OCI-LY1 (cell line): ENCODE measurements at regions not wholly inside any gene's neighbourhood (a gene's known extent, or its start where the extent isn't known, plus 50 kb on each side); places are given as distances from the start of the nearest gene placed in this dataset.

Experiments
- H2AFZ ChIP-seq: fragments of 200-600 bp; sonication (generic), shearing (Covaris generic); 2 replicates; pipeline ENCODE4 v1.6.0; 2014; ENCODE audit warnings: antibody characterized with exemption, mild to moderate bottlenecking, low read length
- H3F3A ChIP-seq: fragments of 200-600 bp; sonication (generic), shearing (Covaris generic); 2 replicates; pipeline ENCODE4 v1.6.0; 2014; ENCODE audit warnings: mild to moderate bottlenecking, antibody characterized with exemption, low read length, moderate library complexity; ENCODE audit not compliant: insufficient read depth
- H3K27ac ChIP-seq: fragments of 200-600 bp; sonication (generic); 2 replicates; pipeline ENCODE4 v1.5.1; 2014; ENCODE audit warnings: low read length, mixed run types, mild to moderate bottlenecking, low read depth; ENCODE audit not compliant: poor library complexity, severe bottlenecking
- H3K27me3 ChIP-seq: fragments of 200-600 bp; sonication (generic); 2 replicates; pipeline ENCODE4 v1.6.0; 2014; ENCODE audit warnings: antibody characterized with exemption, mild to moderate bottlenecking, low read length, moderate library complexity; ENCODE audit not compliant: insufficient read depth
- H3K36me3 ChIP-seq: fragments of 200-600 bp; sonication (generic); 2 replicates; pipeline ENCODE4 v1.6.1; 2014; ENCODE audit warnings: mild to moderate bottlenecking, antibody characterized with exemption, low read length, moderate library complexity, mixed read lengths; ENCODE audit not compliant: insufficient read depth
- H3K4me1 ChIP-seq: fragments of 200-600 bp; sonication (generic); 2 replicates; pipeline ENCODE4 v1.5.1; 2014; ENCODE audit warnings: mild to moderate bottlenecking, low read length, moderate library complexity; ENCODE audit not compliant: insufficient read depth, severe bottlenecking
- H3K4me2 ChIP-seq: fragments of 200-600 bp; sonication (generic), shearing (Covaris generic); 2 replicates; pipeline ENCODE4 v1.6.1; 2014; ENCODE audit warnings: low read length
- H3K4me3 ChIP-seq: fragments of 200-600 bp; sonication (generic); 2 replicates; pipeline ENCODE4 v1.5.1; 2014; ENCODE audit warnings: low read length, low read depth, mild to moderate bottlenecking, mixed read lengths; ENCODE audit not compliant: poor library complexity, severe bottlenecking
- H3K79me2 ChIP-seq: fragments of 200-600 bp; shearing (Covaris generic); 2 replicates; pipeline ENCODE4 v1.6.1; 2016; ENCODE audit warnings: mixed run types, low read length, mixed read lengths; ENCODE audit not compliant: insufficient read depth
- H3K9ac ChIP-seq: fragments of 200-600 bp; sonication (generic), shearing (Covaris generic); 2 replicates; pipeline ENCODE4 v1.6.1; 2014; ENCODE audit warnings: mild to moderate bottlenecking, low read length, mixed read lengths
- H3K9me2 ChIP-seq: fragments of 200-600 bp; sonication (generic), shearing (Covaris generic); 2 replicates; pipeline ENCODE4 v1.6.1; 2014; ENCODE audit warnings: low read depth, mild to moderate bottlenecking, low read length, mixed read lengths
- H3K9me3 ChIP-seq: fragments of 200-600 bp; shearing (Covaris generic); 2 replicates; pipeline ENCODE4 v1.6.1; 2014; ENCODE audit warnings: low read length, mixed read lengths
- H4K20me1 ChIP-seq: fragments of 200-600 bp; sonication (generic), shearing (Covaris generic); 2 replicates; pipeline ENCODE4 v1.6.0; 2016; ENCODE audit warnings: mild to moderate bottlenecking, low read length; ENCODE audit not compliant: insufficient read depth
- CTCF ChIP-seq: fragments of 200-600 bp; sonication (generic), shearing (Covaris generic); IDR thresholded peaks from 2 replicates; pipeline ENCODE4 v1.5.1; 2017; ENCODE audit warnings: mild to moderate bottlenecking, antibody characterized with exemption, low read length, moderate library complexity, mixed read lengths
- EZH2 ChIP-seq: fragments of 200-600 bp; sonication (generic), shearing (Covaris generic); IDR thresholded peaks from 2 replicates; pipeline ENCODE4 v1.8.0; 2017; ENCODE audit warnings: borderline replicate concordance, mixed run types, mild to moderate bottlenecking, antibody characterized with exemption, low read length, moderate library complexity, mixed read lengths

DNA sequence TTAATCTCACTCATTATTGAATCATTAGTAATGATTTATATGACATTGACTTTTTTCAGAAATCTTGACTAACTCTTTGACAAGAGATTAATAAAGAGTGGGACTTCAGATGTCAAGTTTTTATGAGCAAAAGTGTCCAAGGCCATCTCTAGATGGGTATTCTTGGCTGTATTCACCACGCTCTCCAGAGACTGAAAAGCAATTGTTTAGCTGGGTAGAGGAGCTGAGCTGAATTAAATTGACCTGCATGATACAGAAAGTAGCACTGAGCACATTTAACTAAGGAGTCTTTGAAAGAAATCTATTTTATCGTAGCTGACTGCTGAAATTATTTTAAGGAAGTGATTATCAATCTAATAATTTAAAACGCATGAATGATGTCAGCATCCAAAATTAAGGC is 89.4 kb downstream of the LINC00237 start:
- Histone ChIP-seq H3K36me3 (no peaks in the 10 kb centered on the region), H3K27me3 (no peaks in the 10 kb centered on the region; the same call in 1 of the 2 replicates), H3K4me3 (no peak overlapping the region), H3F3A (no peaks in the 10 kb centered on the region), H3K79me2 (no peaks in the 10 kb centered on the region), H3K9ac (no peak overlapping the region), H3K4me2 (no peak overlapping the region), H4K20me1 (no peaks in the 10 kb centered on the region), H2AFZ (no peak overlapping the region), H3K27ac (no peak overlapping the region), H3K9me3 (no peaks in the 10 kb centered on the region), H3K4me1 (no peaks in the 10 kb centered on the region), H3K9me2 (no peaks in the 10 kb centered on the region)
- no peak for TF ChIP-seq CTCF
- no peak for TF ChIP-seq EZH2

GRCh38 chr20:21014528-21014927 is 91.6 kb downstream of the LINC00237 start:
- Histone ChIP-seq H2AFZ (no peak overlapping the region), H3F3A (no peaks in the 10 kb centered on the region), H3K36me3 (no peaks in the 10 kb centered on the region), H4K20me1 (no peaks in the 10 kb centered on the region), H3K9ac (no peak overlapping the region), H3K9me3 (no peaks in the 10 kb centered on the region), H3K79me2 (no peaks in the 10 kb centered on the region), H3K4me2 (no peak overlapping the region), H3K4me3 (no peak overlapping the region), H3K4me1 (no peaks in the 10 kb centered on the region), H3K9me2 (no peaks in the 10 kb centered on the region), H3K27ac (no peak overlapping the region), H3K27me3 (no peaks in the 10 kb centered on the region; the same call in 1 of the 2 replicates)
- TF ChIP-seq CTCF: no peak
- no peak for TF ChIP-seq EZH2

DNA sequence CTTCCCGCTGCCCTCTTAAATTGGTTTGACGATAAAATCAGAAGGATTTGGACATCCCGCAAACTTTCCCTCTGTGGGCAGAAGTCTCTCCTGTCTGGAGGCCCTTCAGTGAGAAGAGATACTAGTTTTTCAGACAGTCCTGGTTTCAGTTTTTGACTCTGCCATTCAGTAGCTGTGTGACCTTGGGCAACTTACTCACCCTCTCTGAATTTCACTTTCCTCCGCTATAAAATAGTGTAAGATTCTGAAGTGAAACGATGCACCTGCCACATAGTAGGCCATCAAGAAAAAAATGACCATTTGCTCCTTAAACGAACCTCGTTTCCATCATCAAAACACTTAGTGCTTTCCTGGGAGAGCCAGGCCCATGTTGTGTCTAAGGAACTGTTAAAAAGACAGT is 97.2 kb downstream of the LINC00237 start:
- no peak overlapping the region for H3K27ac ChIP-seq
- no peak overlapping the region for H3K4me2 ChIP-seq
- no peaks in the 10 kb centered on the region for H3F3A ChIP-seq
- H3K9ac ChIP-seq: no peak overlapping the region
- H3K4me3 ChIP-seq: no peak overlapping the region
- no peak overlapping the region for H2AFZ ChIP-seq
- no peaks in the 10 kb centered on the region for H3K9me3 ChIP-seq
- no peaks in the 10 kb centered on the region for H3K36me3 ChIP-seq
- no peaks in the 10 kb centered on the region for H3K4me1 ChIP-seq
- H3K79me2 ChIP-seq: no peaks in the 10 kb centered on the region
- no peaks in the 10 kb centered on the region for H3K27me3 ChIP-seq
- no peaks in the 10 kb centered on the region for H4K20me1 ChIP-seq
- H3K9me2 ChIP-seq: no peaks in the 10 kb centered on the region
- TF ChIP-seq CTCF (no peak), EZH2 (no peak)
